ENCODE measurements at regions not wholly inside any gene's neighbourhood (a gene's known extent, or its start where the extent isn't known, plus 50 kb on each side); places are given as distances from the start of the nearest gene placed in this dataset.

DNA sequence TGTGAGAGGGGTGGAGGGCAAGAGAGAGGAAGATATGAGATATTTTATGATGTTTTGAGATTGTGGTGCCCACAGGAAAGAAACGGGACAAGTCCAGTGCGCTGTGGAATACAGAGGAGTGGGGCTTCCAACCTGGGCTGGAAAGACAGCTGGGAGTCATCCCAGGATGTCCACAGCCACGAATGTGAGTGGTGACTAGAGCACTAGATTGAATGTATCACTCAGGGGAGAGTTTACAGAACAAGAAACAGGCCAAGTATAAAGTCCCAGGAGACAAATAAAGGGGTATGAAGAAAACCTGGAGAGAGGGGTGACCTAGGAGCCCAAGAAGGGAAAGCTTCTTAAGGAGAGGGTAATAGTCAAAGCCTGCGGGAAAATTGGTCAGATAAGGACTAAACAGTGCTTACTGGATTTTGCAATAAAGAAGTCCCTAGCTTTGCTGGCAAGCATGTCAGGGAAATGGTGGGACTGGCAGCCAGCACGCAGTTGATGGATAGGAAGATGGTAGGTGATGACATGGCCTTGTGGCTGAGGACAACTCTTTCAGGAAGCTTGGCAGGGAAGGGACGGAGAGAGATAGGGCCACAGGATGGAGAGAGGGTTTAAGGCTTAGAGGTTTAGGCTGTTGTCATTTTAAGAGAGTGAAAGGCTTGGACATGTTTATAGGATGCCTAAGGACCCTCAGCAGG lies 114.5 kb downstream of the AXIN2 start:
- TF ChIP-seq, protein P1, sequence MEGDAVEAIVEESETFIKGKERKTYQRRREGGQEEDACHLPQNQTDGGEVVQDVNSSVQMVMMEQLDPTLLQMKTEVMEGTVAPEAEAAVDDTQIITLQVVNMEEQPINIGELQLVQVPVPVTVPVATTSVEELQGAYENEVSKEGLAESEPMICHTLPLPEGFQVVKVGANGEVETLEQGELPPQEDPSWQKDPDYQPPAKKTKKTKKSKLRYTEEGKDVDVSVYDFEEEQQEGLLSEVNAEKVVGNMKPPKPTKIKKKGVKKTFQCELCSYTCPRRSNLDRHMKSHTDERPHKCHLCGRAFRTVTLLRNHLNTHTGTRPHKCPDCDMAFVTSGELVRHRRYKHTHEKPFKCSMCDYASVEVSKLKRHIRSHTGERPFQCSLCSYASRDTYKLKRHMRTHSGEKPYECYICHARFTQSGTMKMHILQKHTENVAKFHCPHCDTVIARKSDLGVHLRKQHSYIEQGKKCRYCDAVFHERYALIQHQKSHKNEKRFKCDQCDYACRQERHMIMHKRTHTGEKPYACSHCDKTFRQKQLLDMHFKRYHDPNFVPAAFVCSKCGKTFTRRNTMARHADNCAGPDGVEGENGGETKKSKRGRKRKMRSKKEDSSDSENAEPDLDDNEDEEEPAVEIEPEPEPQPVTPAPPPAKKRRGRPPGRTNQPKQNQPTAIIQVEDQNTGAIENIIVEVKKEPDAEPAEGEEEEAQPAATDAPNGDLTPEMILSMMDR (IDR thresholded peaks at IDR 0.05; ENCODE audit: insufficient read depth, missing control alignments): no peak
- FAIRE-seq (no peak), DNase-seq (ENCODE audit: insufficient read length, low spot score) (no peak)

DNA sequence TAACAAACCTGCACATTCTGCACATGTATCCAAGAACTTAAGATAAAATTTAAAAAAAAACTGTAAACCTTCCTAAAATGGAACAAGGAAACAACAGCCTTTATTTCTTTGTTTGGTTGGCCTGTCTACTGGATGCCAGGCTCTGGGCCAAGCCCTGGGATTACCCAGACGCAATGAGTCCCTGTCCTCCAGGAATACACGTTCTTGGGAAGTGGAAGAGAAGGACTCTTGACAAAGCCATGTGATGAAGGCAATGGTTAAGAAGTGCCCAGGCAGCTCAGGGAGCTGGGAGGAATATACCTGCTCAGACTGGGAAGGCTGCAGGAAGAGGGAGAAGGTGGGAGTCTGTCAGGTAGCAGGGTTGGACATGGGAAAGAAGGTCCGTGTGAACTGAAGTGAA lies 115.4 kb downstream of the AXIN2 start:
- no peak for DNase-seq (ENCODE audit: insufficient read length, low spot score)
- no peak for FAIRE-seq
- TF ChIP-seq, protein P1 (IDR thresholded peaks at IDR 0.05; ENCODE audit: insufficient read depth, missing control alignments): no peak

DNA sequence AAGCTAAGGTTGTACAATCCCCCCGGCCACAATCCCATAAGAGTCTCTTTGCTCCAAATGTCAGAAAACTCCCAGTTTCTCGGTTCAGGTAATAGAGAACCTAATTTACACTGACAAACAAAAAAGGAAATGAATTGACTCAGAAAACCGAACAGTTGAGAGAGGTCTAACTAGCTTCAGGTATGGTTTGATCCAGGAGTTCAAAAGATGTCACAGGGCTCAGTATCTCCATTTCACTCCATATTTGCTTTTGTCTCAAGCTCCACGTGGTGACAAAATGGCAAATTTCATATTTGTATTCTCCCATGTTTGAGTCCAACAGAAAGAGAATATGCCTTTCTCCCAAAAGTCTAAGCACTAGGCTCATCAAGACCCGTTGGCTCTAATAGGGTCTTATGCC lies 117.4 kb downstream of the AXIN2 start:
- DNase-seq (ENCODE audit: insufficient read length, low spot score) (no peak), FAIRE-seq (no peak)
- TF ChIP-seq, protein P1 (IDR thresholded peaks at IDR 0.05; ENCODE audit: insufficient read depth, missing control alignments): no peak

DNA sequence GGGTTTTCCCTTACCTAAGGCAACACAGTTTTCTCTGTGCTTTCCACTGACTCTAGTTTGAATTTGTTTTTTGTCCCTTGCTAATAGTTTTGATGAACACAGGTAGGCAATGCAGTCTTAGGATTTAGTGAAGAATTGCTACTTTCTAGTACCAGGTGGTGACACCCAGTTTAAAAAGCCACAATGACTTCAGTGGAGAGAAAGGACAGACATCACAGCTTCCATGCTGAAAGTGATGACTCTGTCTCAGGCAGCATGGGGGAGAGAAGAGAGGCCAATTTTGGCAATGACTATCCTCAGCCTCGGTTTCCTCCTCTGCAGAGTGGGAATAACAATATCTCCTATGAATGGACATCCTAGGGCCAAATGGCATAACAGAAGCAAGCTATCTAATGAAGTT lies 118.8 kb downstream of the AXIN2 start:
- DNase-seq (ENCODE audit: insufficient read length, low spot score) (no peak), FAIRE-seq (no peak)
- TF ChIP-seq, protein P1 (IDR thresholded peaks at IDR 0.05; ENCODE audit: insufficient read depth, missing control alignments): no peak

DNA sequence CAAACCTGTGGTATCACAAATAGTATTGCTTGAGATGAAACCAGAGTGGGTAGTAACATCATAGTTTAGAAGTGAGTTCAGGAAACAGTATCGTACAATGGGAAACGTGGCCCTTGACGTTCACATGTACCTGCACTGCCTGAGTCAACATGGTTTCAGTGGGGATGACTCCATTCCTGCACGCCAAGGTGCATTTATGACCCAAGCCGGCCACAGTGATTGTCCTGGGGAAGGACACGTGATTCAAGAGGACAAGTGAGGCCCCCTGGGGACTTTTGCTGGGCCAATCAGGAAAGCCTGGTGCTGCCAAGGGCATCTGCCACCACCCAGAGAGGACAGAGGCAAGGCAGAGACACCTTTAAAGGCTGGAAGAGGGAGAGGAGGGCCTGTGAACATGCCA lies 119.2 kb downstream of the AXIN2 start:
- DNase-seq (ENCODE audit: insufficient read length, low spot score): no peak
- no peak for FAIRE-seq
- TF ChIP-seq, protein P1 (IDR thresholded peaks at IDR 0.05; ENCODE audit: insufficient read depth, missing control alignments): no peak

DNA sequence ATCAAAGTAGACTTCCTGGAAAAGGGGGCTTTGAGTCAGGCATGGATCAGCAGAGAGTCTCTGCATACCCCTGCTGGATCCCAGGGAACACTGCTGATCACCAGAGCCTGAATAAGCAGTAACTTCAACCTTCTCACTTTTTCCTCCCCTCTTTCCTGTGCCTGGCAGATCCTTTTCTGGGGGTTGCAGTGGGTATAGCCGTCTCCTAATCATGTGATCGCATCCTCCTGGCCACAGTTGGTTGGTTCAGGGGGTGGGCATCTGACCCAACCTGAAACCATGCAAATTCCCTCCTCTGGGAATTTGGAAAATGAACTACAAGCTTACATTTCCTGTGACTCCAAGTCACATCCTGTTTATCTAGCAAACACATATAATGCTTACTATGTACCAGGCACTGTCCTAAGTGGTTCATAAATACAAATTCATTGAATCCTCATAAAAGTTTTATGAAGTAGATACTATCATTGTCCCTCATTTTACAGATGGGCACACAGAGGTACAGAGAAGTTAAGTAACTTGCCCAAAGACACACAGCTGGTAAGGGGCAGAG lies 120.3 kb downstream of the AXIN2 start:
- TF ChIP-seq, protein P1 (IDR thresholded peaks at IDR 0.05; ENCODE audit: insufficient read depth, missing control alignments): no peak
- FAIRE-seq (no peak), DNase-seq (ENCODE audit: insufficient read length, low spot score) (no peak)

DNA sequence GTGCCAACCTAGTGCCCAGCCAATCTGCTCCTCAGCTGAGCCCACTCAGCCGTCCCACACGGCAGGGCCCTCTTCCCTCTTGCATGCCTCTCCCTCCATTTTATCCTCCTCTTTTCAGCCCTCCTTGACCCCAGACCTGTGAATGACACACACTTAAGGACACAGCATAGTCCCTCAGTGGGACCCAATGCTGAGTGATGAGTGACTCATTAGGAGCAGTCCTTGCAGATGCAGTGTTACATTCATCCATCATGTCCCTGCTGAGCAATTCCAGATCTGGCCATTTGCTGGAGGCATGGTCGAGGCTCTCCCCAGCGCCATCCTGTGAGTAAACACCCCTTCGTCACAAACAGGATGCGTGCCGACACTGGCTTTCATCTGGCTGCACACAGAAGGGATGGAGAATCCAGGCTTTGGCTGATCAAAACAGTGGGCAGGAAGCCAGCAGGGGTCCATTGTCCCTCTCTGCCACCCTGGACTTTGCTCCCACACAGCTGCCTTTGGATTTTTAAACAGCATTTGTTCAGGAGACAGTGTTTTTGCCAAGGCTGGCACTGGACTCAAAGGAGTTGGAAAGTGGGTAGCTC lies 122.6 kb downstream of the AXIN2 start:
- TF ChIP-seq, protein P1 (IDR thresholded peaks at IDR 0.05; ENCODE audit: insufficient read depth, missing control alignments): no peak
- DNase-seq (ENCODE audit: insufficient read length, low spot score) (no peak), FAIRE-seq (no peak)

Measured in D721Med (cell line).